SK-N-SH (cell line): ENCODE measurements at regions not wholly inside any gene's neighbourhood (a gene's known extent, or its start where the extent isn't known, plus 50 kb on each side); places are given as distances from the start of the nearest gene placed in this dataset.

ENCODE experiments used
- CTCF ChIA-PET: fragments of 300-600, 350-600 bp; formaldehyde crosslinking; extraction: SDS; loops from one replicate; lab custom pipeline; 2021; lab: Yijun Ruan, JAX
- POLR2A ChIA-PET: fragments of 350-600 bp; sonication (Branson Sonifier 250); formaldehyde crosslinking; extraction: SDS; loops from one replicate; lab custom pipeline; 2020; ENCODE audit warnings: antibody characterized with exemption, inconsistent platforms; lab: Yijun Ruan, JAX
- DNase-seq: peaks from one replicate; pipeline ENCODE4 v3.0.0; 2012
- H2AFZ ChIP-seq: fragments of 200-600 bp; sonication (generic); 2 replicates; pipeline ENCODE4 v1.8.1; 2016; ENCODE audit warnings: antibody characterized with exemption, mild to moderate bottlenecking, low read depth
- H3F3A ChIP-seq: fragments of 200-600 bp; sonication (generic); replicated peaks from 2 replicates; pipeline ENCODE3; 2016; ENCODE audit warnings: antibody characterized with exemption, mild to moderate bottlenecking; ENCODE audit not compliant: insufficient read depth
- H3K27ac ChIP-seq, 2 experiments: fragments of 200-500 bp in 1 of 2; fragments of 200-600 bp in 1 of 2; sonication (Bioruptor generic) in 1 of 2; sonication (generic), shearing (Covaris generic) in 1 of 2; 2 replicates each; pipeline versions ENCODE4 v1.5.1 to v1.6.1; 2014 to 2016; ENCODE audit warnings: low read depth in 2 of 2, inconsistent platforms in 1 of 2, low read length in 1 of 2, mild to moderate bottlenecking in 1 of 2, mixed read lengths in 1 of 2
- H3K27me3 ChIP-seq: fragments of 200-600 bp; sonication (generic), shearing (Covaris generic); 2 replicates; pipeline ENCODE4 v1.6.1; 2016; ENCODE audit warnings: mixed run types; ENCODE audit not compliant: insufficient read depth
- H3K36me3 ChIP-seq, 2 experiments: fragments of 200-500 bp in 1 of 2; fragments of 200-600 bp in 1 of 2; sonication (Bioruptor generic) in 1 of 2; sonication (generic) in 1 of 2; replicated peaks in 1 of 2; 2 replicates each; pipeline versions ENCODE3 to v1.5.1; 2014 to 2016; ENCODE audit warnings: low read length in 1 of 2, mild to moderate bottlenecking in 1 of 2; ENCODE audit not compliant: insufficient read depth in 2 of 2, control insufficient read depth in 1 of 2
- H3K4me1 ChIP-seq, 2 experiments: fragments of 200-500 bp in 1 of 2; fragments of 200-600 bp in 1 of 2; sonication (Bioruptor generic) in 1 of 2; sonication (generic), shearing (Covaris generic) in 1 of 2; 2 replicates each; pipeline versions ENCODE4 v1.5.1 to v1.6.1; 2014 to 2016; ENCODE audit warnings: low read depth in 1 of 2, low read length in 1 of 2, mixed run types in 1 of 2; ENCODE audit not compliant: insufficient read depth in 2 of 2, control insufficient read depth in 1 of 2
- H3K4me2 ChIP-seq: fragments of 200-600 bp; sonication (generic), shearing (Covaris generic); 2 replicates; pipeline ENCODE4 v1.6.1; 2017; ENCODE audit warnings: mixed run types
- H3K4me3 ChIP-seq, 2 experiments: fragments of 200-500 bp in 1 of 2; fragments of 200-600 bp in 1 of 2; sonication (Bioruptor generic) in 1 of 2; sonication (generic), shearing (Covaris generic) in 1 of 2; 2 replicates each; pipeline versions ENCODE4 v1.5.1 to v1.8.1; 2014 to 2016; ENCODE audit warnings: low read depth in 2 of 2, inconsistent platforms in 1 of 2, low read length in 1 of 2, mild to moderate bottlenecking in 1 of 2, mixed read lengths in 1 of 2, moderate library complexity in 1 of 2
- H3K79me2 ChIP-seq: fragments of 200-600 bp; sonication (generic); 2 replicates; pipeline ENCODE4 v1.8.1; 2017; ENCODE audit warnings: mild to moderate bottlenecking; ENCODE audit not compliant: insufficient read depth
- H3K9ac ChIP-seq: fragments of 200-600 bp; sonication (generic); 2 replicates; pipeline ENCODE4 v1.6.1; 2017; ENCODE audit warnings: mixed run types
- H3K9me2 ChIP-seq: fragments of 200-600 bp; sonication (generic); 2 replicates; pipeline ENCODE4 v1.6.1; 2017; ENCODE audit warnings: mixed run types
- H3K9me3 ChIP-seq: fragments of 200-600 bp; sonication (generic); 2 replicates; pipeline ENCODE4 v1.6.1; 2017; ENCODE audit warnings: mixed run types, mild to moderate bottlenecking, moderate library complexity
- H4K20me1 ChIP-seq: fragments of 200-600 bp; sonication (generic); 2 replicates; pipeline ENCODE4 v1.6.1; 2017; ENCODE audit warnings: mild to moderate bottlenecking, mixed run types; ENCODE audit not compliant: insufficient read depth
- CHD2 ChIP-seq: fragments of 150-350 bp; IDR thresholded peaks from 2 replicates; pipeline ENCODE4 v1.6.1; 2018; ENCODE audit warnings: low read length; ENCODE audit not compliant: partially characterized antibody
- EZH2phosphoT487 ChIP-seq: fragments of 200-600 bp; sonication (generic); IDR thresholded peaks from 2 replicates; pipeline ENCODE4 v1.6.1; 2017; ENCODE audit warnings: low read depth, mixed run types, mild to moderate bottlenecking, antibody characterized with exemption, moderate library complexity, borderline replicate concordance
- GABPA ChIP-seq: IDR thresholded peaks from 2 replicates; pipeline ENCODE4 v1.4.0; 2012; ENCODE audit warnings: low read depth, mild to moderate bottlenecking
- RAD21 ChIP-seq: IDR thresholded peaks from 2 replicates; pipeline ENCODE4 v1.6.1; 2012; ENCODE audit warnings: mild to moderate bottlenecking, low read length
- RCOR1 ChIP-seq: fragments of 150-350 bp; IDR thresholded peaks from 2 replicates; pipeline ENCODE4 v1.6.1; 2017; ENCODE audit warnings: antibody characterized with exemption, low read length
- RFX5 ChIP-seq: IDR thresholded peaks from 2 replicates; pipeline ENCODE4 v1.6.1; 2012; ENCODE audit warnings: mild to moderate bottlenecking, improper control_type of control experiment, low read length
- TAF1 ChIP-seq: IDR thresholded peaks from 2 replicates; pipeline ENCODE4 v1.6.1; 2012; ENCODE audit warnings: low read depth, mild to moderate bottlenecking, low read length, moderate library complexity, borderline replicate concordance
- TCF12 ChIP-seq: IDR thresholded peaks from 2 replicates; pipeline ENCODE4 v1.4.0; 2012
- WGBS: methylation state at CpG from one replicate; pipeline ENCODE4 v1.1.6; 2017; ENCODE audit warnings: low lambda C conversion rate; 5-methylcytosine and 5-hydroxymethylcytosine counted together

- Histone ChIP-seq H3K9ac (no peak overlapping the region), H3K27me3 (no peaks in the 10 kb centered on the region), H3K36me3 (no peaks in the 10 kb centered on the region), H3K79me2 (no peaks in the 10 kb centered on the region), H4K20me1 (no peaks in the 10 kb centered on the region), H3K4me1 (peaks cover 0 to 16% of the 10 kb centered on the region in 2 experiments; a peak in 1 of 4 replicates), H3K27ac (no peak overlapping the region), H3K4me2 (no peak overlapping the region), H3K9me2 (no peaks in the 10 kb centered on the region), H3F3A (no peaks in the 10 kb centered on the region), H2AFZ (no peak overlapping the region), H3K4me3 (no peak overlapping the region), H3K9me3 (no peaks in the 10 kb centered on the region)
- TF ChIP-seq RAD21 (no peak), GABPA (no peak), TCF12 (no peak), CHD2 (no peak)
- POLR2A ChIA-PET = no interaction called here
- CTCF ChIA-PET = no interaction called here
- WGBS = 39% methylated on average over 2 of the region's 2 CpGs
- no peak for DNase-seq
These were observed 59.4 kb downstream of the FOXL1 start for GRCh38 chr16:86637744-86638143.

- Histone ChIP-seq H3K27me3 (no peaks in the 10 kb centered on the region), H3K79me2 (no peaks in the 10 kb centered on the region), H4K20me1 (no peaks in the 10 kb centered on the region), H2AFZ (no peak overlapping the region), H3K4me2 (no peak overlapping the region), H3F3A (no peaks in the 10 kb centered on the region), H3K9ac (no peak overlapping the region), H3K36me3 (no peaks in the 10 kb centered on the region), H3K9me3 (no peaks in the 10 kb centered on the region), H3K9me2 (no peaks in the 10 kb centered on the region), H3K4me3 (no peak overlapping the region), H3K4me1 (peaks cover 0 to 16% of the 10 kb centered on the region in 2 experiments; a peak in 1 of 4 replicates), H3K27ac (no peak overlapping the region)
- 56% methylated on average over 10 of the region's 10 CpGs for WGBS
- no peak for DNase-seq
- no peak for TF ChIP-seq TAF1
- POLR2A ChIA-PET = no interaction called here
- CTCF ChIA-PET = no interaction called here
These were observed 60.3 kb downstream of the FOXL1 start for GRCh38 chr16:86638642-86639041.

GRCh38 chr16:86639354-86639753 lies 61.0 kb downstream of the FOXL1 start:
- no peak for DNase-seq
- Histone ChIP-seq H3K79me2 (no peaks in the 10 kb centered on the region), H3K9me3 (no peaks in the 10 kb centered on the region), H4K20me1 (no peaks in the 10 kb centered on the region), H3K9ac (no peak overlapping the region), H3K4me1 (peaks cover 0 to 16% of the 10 kb centered on the region in 2 experiments; a peak in 1 of 4 replicates), H3F3A (no peaks in the 10 kb centered on the region), H3K4me3 (no peak overlapping the region), H2AFZ (no peak overlapping the region), H3K4me2 (no peak overlapping the region), H3K9me2 (no peaks in the 10 kb centered on the region), H3K27me3 (no peaks in the 10 kb centered on the region), H3K27ac (no peak overlapping the region), H3K36me3 (no peaks in the 10 kb centered on the region)
- ChIA-PET CTCF (no interaction called here), POLR2A (no interaction called here)
- WGBS = 52% methylated on average over 10 of the region's 12 CpGs
- TF ChIP-seq EZH2phosphoT487 (no peak), RFX5 (no peak), RCOR1 (no peak)
